Lower leg skin (tissue), 3 donors: ENCODE measurements at regions not wholly inside any gene's neighbourhood (a gene's known extent, or its start where the extent isn't known, plus 50 kb on each side); places are given as distances from the start of the nearest gene placed in this dataset.

Experiments
- POLR2A ChIP-seq, 2 donors: fragments of 450-650 bp; IDR thresholded peaks; one replicate each; pipeline ENCODE4 v1.6.1; 2016 to 2017; ENCODE audit warnings: antibody characterized with exemption in 2 of 2, mild to moderate bottlenecking in 1 of 2, moderate library complexity in 1 of 2
- TF ChIP-seq, protein P1 (sequence below), 3 donors: fragments of 450-650 bp; IDR thresholded peaks; one replicate each; pipeline ENCODE4 v1.5.1; 2016; ENCODE audit warnings: antibody characterized with exemption in 3 of 3, mild to moderate bottlenecking in 3 of 3, moderate library complexity in 2 of 3

DNA sequence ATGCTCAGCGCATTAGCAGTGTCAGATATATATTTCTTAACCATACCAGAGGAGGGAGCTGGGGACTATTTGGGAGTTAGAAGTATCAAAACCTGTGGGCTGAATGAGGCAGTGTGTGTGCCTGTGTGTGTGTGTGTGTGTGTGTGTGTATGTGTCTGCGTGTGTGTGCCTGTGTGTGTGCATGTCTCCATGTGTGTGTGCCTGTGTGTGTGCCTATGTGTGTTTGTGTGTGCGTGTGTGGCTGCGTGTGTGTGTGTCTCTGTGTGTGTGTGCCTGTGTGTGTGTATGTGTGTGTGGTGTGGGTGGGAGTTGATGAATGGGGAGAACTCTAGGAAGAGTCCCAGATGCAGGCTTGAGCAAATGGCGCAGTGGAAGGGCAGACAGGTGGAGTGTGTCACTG, 92.9 kb downstream of the PAX1 start:
- TF ChIP-seq, protein P1, sequence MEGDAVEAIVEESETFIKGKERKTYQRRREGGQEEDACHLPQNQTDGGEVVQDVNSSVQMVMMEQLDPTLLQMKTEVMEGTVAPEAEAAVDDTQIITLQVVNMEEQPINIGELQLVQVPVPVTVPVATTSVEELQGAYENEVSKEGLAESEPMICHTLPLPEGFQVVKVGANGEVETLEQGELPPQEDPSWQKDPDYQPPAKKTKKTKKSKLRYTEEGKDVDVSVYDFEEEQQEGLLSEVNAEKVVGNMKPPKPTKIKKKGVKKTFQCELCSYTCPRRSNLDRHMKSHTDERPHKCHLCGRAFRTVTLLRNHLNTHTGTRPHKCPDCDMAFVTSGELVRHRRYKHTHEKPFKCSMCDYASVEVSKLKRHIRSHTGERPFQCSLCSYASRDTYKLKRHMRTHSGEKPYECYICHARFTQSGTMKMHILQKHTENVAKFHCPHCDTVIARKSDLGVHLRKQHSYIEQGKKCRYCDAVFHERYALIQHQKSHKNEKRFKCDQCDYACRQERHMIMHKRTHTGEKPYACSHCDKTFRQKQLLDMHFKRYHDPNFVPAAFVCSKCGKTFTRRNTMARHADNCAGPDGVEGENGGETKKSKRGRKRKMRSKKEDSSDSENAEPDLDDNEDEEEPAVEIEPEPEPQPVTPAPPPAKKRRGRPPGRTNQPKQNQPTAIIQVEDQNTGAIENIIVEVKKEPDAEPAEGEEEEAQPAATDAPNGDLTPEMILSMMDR (IDR thresholded peaks at IDR 0.05) = peak in 1 of 3 donors; percentile 33
- TF ChIP-seq POLR2A (IDR thresholded peaks at IDR 0.05) = no peak
